WTC11 (cell line): ENCODE measurements at regions not wholly inside any gene's neighbourhood (a gene's known extent, or its start where the extent isn't known, plus 50 kb on each side); places are given as distances from the start of the nearest gene placed in this dataset.

Experiments used
- ATAC-seq: fragments of 200-7000 bp; cut with Tn5 transposase; 2 replicates; pipeline ENCODE4 v1.10.0; 2021; ENCODE audit warnings: mild to moderate bottlenecking, moderate library complexity
- CTCF ChIA-PET: fragments of 300-600 bp; sonication (Branson Sonifier 250); formaldehyde crosslinking; loops from one replicate; lab custom pipeline; 2021; ENCODE audit warnings: antibody characterized with exemption; lab: Charles Lee
- POLR2A ChIA-PET: fragments of 350-600 bp; sonication (Branson Sonifier 250); formaldehyde crosslinking; loops from one replicate; lab custom pipeline; 2021; ENCODE audit warnings: antibody characterized with exemption; lab: Charles Lee
- DNase-seq: peaks from one replicate; pipeline ENCODE4 v3.0.0; 2021; ENCODE audit warnings: low spot score
- H3K27ac Mint-ChIP-seq: 2 replicates; pipeline ENCODE4 v1.8.0; 2021; ENCODE audit warnings: mixed read lengths
- H3K27me3 Mint-ChIP-seq: 2 replicates; pipeline ENCODE4 v1.8.0; 2021; ENCODE audit warnings: low read depth, mild to moderate bottlenecking, moderate library complexity, mixed read lengths
- H3K36me3 Mint-ChIP-seq: 2 replicates; pipeline ENCODE4 v1.8.0; 2021; ENCODE audit warnings: mixed read lengths
- H3K4me1 Mint-ChIP-seq: 2 replicates; pipeline ENCODE4 v1.8.0; 2022; ENCODE audit warnings: mixed read lengths
- H3K4me3 Mint-ChIP-seq: 2 replicates; pipeline ENCODE4 v1.8.0; 2021; ENCODE audit warnings: mild to moderate bottlenecking, moderate library complexity, mixed read lengths
- H3K9me3 Mint-ChIP-seq: 2 replicates; pipeline ENCODE4 v1.8.0; 2021; ENCODE audit warnings: mixed read lengths
- AFF4 ChIP-seq: sonication (generic); formaldehyde crosslinking; IDR thresholded peaks from 2 replicates; pipeline ENCODE4 v1.8.1; 2023; ENCODE audit warnings: mild to moderate bottlenecking, missing genetic modification reagents, borderline replicate concordance
- CBFB ChIP-seq: sonication (generic); formaldehyde crosslinking; IDR thresholded peaks from 2 replicates; pipeline ENCODE4 v1.8.1; 2022; ENCODE audit warnings: mild to moderate bottlenecking, low read depth, missing genetic modification reagents
- CREB1 ChIP-seq: sonication (generic); formaldehyde crosslinking; IDR thresholded peaks from 2 replicates; pipeline ENCODE4 v1.8.0; 2023; ENCODE audit warnings: mild to moderate bottlenecking, missing genetic modification reagents
- E2F4 ChIP-seq: sonication (generic); formaldehyde crosslinking; IDR thresholded peaks from 2 replicates; pipeline ENCODE4 v1.8.1; 2022; ENCODE audit warnings: low read depth, mild to moderate bottlenecking, moderate library complexity, missing genetic modification reagents, borderline replicate concordance
- EMX1 ChIP-seq: fragments of 250-450 bp; sonication (Bioruptor Pico); IDR thresholded peaks from 2 replicates; pipeline ENCODE4 v1.8.0; 2021; ENCODE audit warnings: mild to moderate bottlenecking
- ERG ChIP-seq: fragments of 250-450 bp; sonication (Bioruptor Pico); IDR thresholded peaks from 2 replicates; pipeline ENCODE4 v1.8.0; 2021; ENCODE audit warnings: mild to moderate bottlenecking
- GABPB1 ChIP-seq: sonication (generic); formaldehyde crosslinking; IDR thresholded peaks from 2 replicates; pipeline ENCODE4 v1.8.1; 2023; ENCODE audit warnings: mild to moderate bottlenecking, missing genetic modification reagents
- IRF1 ChIP-seq: sonication (generic); formaldehyde crosslinking; IDR thresholded peaks from 2 replicates; pipeline ENCODE4 v1.8.0; 2023; ENCODE audit warnings: missing genetic modification reagents
- JUN ChIP-seq: sonication (generic); formaldehyde crosslinking; IDR thresholded peaks from 2 replicates; pipeline ENCODE4 v1.8.0; 2023; ENCODE audit warnings: mild to moderate bottlenecking, missing genetic modification reagents
- NFE2L1 ChIP-seq: sonication (generic); formaldehyde crosslinking; IDR thresholded peaks from 2 replicates; pipeline ENCODE4 v1.8.1; 2023; ENCODE audit warnings: missing genetic modification reagents
- NR2C2 ChIP-seq: sonication (generic); formaldehyde crosslinking; IDR thresholded peaks from 2 replicates; pipeline ENCODE4 v1.8.0; 2022; ENCODE audit warnings: mild to moderate bottlenecking, missing genetic modification reagents
- NR3C1 ChIP-seq: sonication (generic); formaldehyde crosslinking; conservative IDR thresholded peaks from 2 replicates; pipeline ENCODE4 v1.8.1; 2023; ENCODE audit warnings: low read depth, mild to moderate bottlenecking, missing genetic modification reagents
- PREB ChIP-seq: sonication (generic); formaldehyde crosslinking; IDR thresholded peaks from 2 replicates; pipeline ENCODE4 v1.8.1; 2022; ENCODE audit warnings: mild to moderate bottlenecking, missing genetic modification reagents, moderate library complexity, borderline replicate concordance
- PRRX2 ChIP-seq: fragments of 250-450 bp; sonication (Bioruptor Pico); IDR thresholded peaks from 2 replicates; pipeline ENCODE4 v1.8.0; 2021; ENCODE audit warnings: mild to moderate bottlenecking
- RELA ChIP-seq: sonication (generic); formaldehyde crosslinking; IDR thresholded peaks from 2 replicates; pipeline ENCODE4 v1.8.1; 2022; ENCODE audit warnings: missing genetic modification reagents, mild to moderate bottlenecking, borderline replicate concordance
- STAT6 ChIP-seq: sonication (generic); formaldehyde crosslinking; conservative IDR thresholded peaks from 2 replicates; pipeline ENCODE4 v1.8.1; 2023; ENCODE audit warnings: mild to moderate bottlenecking, low read depth, missing genetic modification reagents, moderate library complexity
- ZNF263 ChIP-seq: sonication (generic); formaldehyde crosslinking; IDR thresholded peaks from 2 replicates; pipeline ENCODE4 v1.8.1; 2022; ENCODE audit warnings: low read depth, mild to moderate bottlenecking, moderate library complexity, missing genetic modification reagents
- ZNF317 ChIP-seq: sonication (generic); formaldehyde crosslinking; IDR thresholded peaks from 2 replicates; pipeline ENCODE4 v1.8.1; 2023; ENCODE audit warnings: low read depth, mild to moderate bottlenecking, moderate library complexity, missing genetic modification reagents, borderline replicate concordance
- ZNF512 ChIP-seq: sonication (generic); formaldehyde crosslinking; IDR thresholded peaks from 2 replicates; pipeline ENCODE4 v1.8.1; 2022; ENCODE audit warnings: missing genetic modification reagents, borderline replicate concordance

- TF ChIP-seq NR2C2 (CRISPR knock-in tag) = no peak
- no peak for TF ChIP-seq IRF1 (CRISPR knock-in tag)
- TF ChIP-seq CBFB (CRISPR knock-in tag) = no peak
- TF ChIP-seq ZNF512 (CRISPR knock-in tag) = no peak
- TF ChIP-seq STAT6 (CRISPR knock-in tag) = no peak
- no peak for TF ChIP-seq AFF4 (CRISPR knock-in tag)
- no peak for TF ChIP-seq NFE2L1 (CRISPR knock-in tag)
- TF ChIP-seq, all 79 proteins: peak for 0
Observed at GRCh38 chr13:47251771-47252170, 354.9 kb upstream of the HTR2A start (continued).

- POLR2A ChIA-PET = no interaction called here
- no peaks in the 10 kb centered on the region for H3K4me1 Mint-ChIP-seq
- ATAC-seq = no peak
Observed at GRCh38 chr13:47250146-47250545, 353.3 kb upstream of the HTR2A start.

More at GRCh38 chr13:47250146-47250545, 353.3 kb upstream of the HTR2A start:
- no peaks in the 10 kb centered on the region for H3K27me3 Mint-ChIP-seq
- no peak overlapping the region for H3K4me3 Mint-ChIP-seq
- peaks cover 5% of the 10 kb centered on the region for H3K9me3 Mint-ChIP-seq
- TF ChIP-seq NR3C1 (CRISPR knock-in tag) (no peak), PRRX2 (CRISPR knock-in tag) (no peak), CREB1 (no peak), ZNF317 (CRISPR knock-in tag) (no peak), EMX1 (CRISPR knock-in tag) (no peak), ZNF263 (CRISPR knock-in tag) (no peak), GABPB1 (CRISPR knock-in tag) (no peak), PREB (CRISPR knock-in tag) (no peak), E2F4 (CRISPR knock-in tag) (no peak), NFE2L1 (CRISPR knock-in tag) (no peak), JUN (CRISPR knock-in tag) (no peak), ERG (no peak), RELA (CRISPR knock-in tag) (no peak)
- H3K36me3 Mint-ChIP-seq = no peaks in the 10 kb centered on the region
- no peak for DNase-seq
- CTCF ChIA-PET = no interaction called here
- no peak overlapping the region for H3K27ac Mint-ChIP-seq
